ENCODE measurements at regions not wholly inside any gene's neighbourhood (a gene's known extent, or its start where the extent isn't known, plus 50 kb on each side); places are given as distances from the start of the nearest gene placed in this dataset.

- Histone ChIP-seq H3K79me2 (ENCODE audit: control insufficient read depth, insufficient read depth, low read length) (no peaks in the 10 kb centered on the region), H3K9ac (ENCODE audit: insufficient read depth, low read length) (no peak overlapping the region), H3K4me3 (replicated peaks in 1 of 4; ENCODE audit: control extremely low read depth in 1 of 4, insufficient read depth in 1 of 4, low read depth in 3 of 4, low read length in 4 of 4) (no peak overlapping the region), H3K9me3 (ENCODE audit: control insufficient read depth, insufficient read depth, low read depth, low read length) (no peaks in the 10 kb centered on the region), H3K36me3 (ENCODE audit: control insufficient read depth, insufficient read depth, low read length) (no peaks in the 10 kb centered on the region), H4K20me1 (ENCODE audit: control insufficient read depth, extremely low read depth, insufficient read depth, low read length) (no peaks in the 10 kb centered on the region), H3K27ac (ENCODE audit: insufficient read depth, low read length) (no peak overlapping the region), H3K27me3 (ENCODE audit: control insufficient read depth, insufficient read depth, low read length) (no peaks in the 10 kb centered on the region), H3K4me2 (ENCODE audit: extremely low read depth, insufficient read depth, low read length) (no peak overlapping the region), H3K4me1 (ENCODE audit: control insufficient read depth, extremely low read depth, insufficient read depth, low read length) (no peaks in the 10 kb centered on the region), H2AFZ (ENCODE audit: low read length) (no peak overlapping the region)
- no peak for DNase-seq (ENCODE audit: low read depth in 2 of 2)
- TF ChIP-seq EZH2 (IDR thresholded peaks at IDR 0.05; ENCODE audit: low read length, missing control alignments) (no peak), CTCF (conservative IDR thresholded peaks at IDR 0.05 in 1 of 2, IDR thresholded peaks at IDR 0.05 in 1 of 2; ENCODE audit: low read depth in 1 of 2, low read length in 2 of 2) (no peak)
Observed at GRCh38 chr14:94686511-94687160, 74.4 kb downstream of the SERPINA3 start.

- Histone ChIP-seq H3K4me3 (replicated peaks in 1 of 4; ENCODE audit: control extremely low read depth in 1 of 4, insufficient read depth in 1 of 4, low read depth in 3 of 4, low read length in 4 of 4) (no peak overlapping the region), H3K9ac (ENCODE audit: insufficient read depth, low read length) (no peak overlapping the region), H3K27me3 (ENCODE audit: control insufficient read depth, insufficient read depth, low read length) (no peaks in the 10 kb centered on the region), H3K79me2 (ENCODE audit: control insufficient read depth, insufficient read depth, low read length) (no peaks in the 10 kb centered on the region), H4K20me1 (ENCODE audit: control insufficient read depth, extremely low read depth, insufficient read depth, low read length) (no peaks in the 10 kb centered on the region), H3K4me1 (ENCODE audit: control insufficient read depth, extremely low read depth, insufficient read depth, low read length) (no peaks in the 10 kb centered on the region), H3K36me3 (ENCODE audit: control insufficient read depth, insufficient read depth, low read length) (no peaks in the 10 kb centered on the region), H3K4me2 (ENCODE audit: extremely low read depth, insufficient read depth, low read length) (no peak overlapping the region), H3K9me3 (ENCODE audit: control insufficient read depth, insufficient read depth, low read depth, low read length) (no peaks in the 10 kb centered on the region), H3K27ac (ENCODE audit: insufficient read depth, low read length) (no peak overlapping the region), H2AFZ (ENCODE audit: low read length) (no peak overlapping the region)
- DNase-seq (ENCODE audit: low read depth in 2 of 2), result no peak
- no peak for TF ChIP-seq CTCF (conservative IDR thresholded peaks at IDR 0.05 in 1 of 2, IDR thresholded peaks at IDR 0.05 in 1 of 2; ENCODE audit: low read depth in 1 of 2, low read length in 2 of 2)
- TF ChIP-seq EZH2 (IDR thresholded peaks at IDR 0.05; ENCODE audit: low read length, missing control alignments), result no peak
Observed at GRCh38 chr14:94685681-94686485, 73.7 kb downstream of the SERPINA3 start.

- no peak for DNase-seq (ENCODE audit: low read depth in 2 of 2)
- H3K9me3 ChIP-seq (ENCODE audit: control insufficient read depth, insufficient read depth, low read depth, low read length), result no peaks in the 10 kb centered on the region
- no peak overlapping the region for H3K4me3 ChIP-seq (replicated peaks in 1 of 4; ENCODE audit: control extremely low read depth in 1 of 4, insufficient read depth in 1 of 4, low read depth in 3 of 4, low read length in 4 of 4)
- H3K4me2 ChIP-seq (ENCODE audit: extremely low read depth, insufficient read depth, low read length), result no peak overlapping the region
- no peak overlapping the region for H3K27ac ChIP-seq (ENCODE audit: insufficient read depth, low read length)
- no peak overlapping the region for H3K9ac ChIP-seq (ENCODE audit: insufficient read depth, low read length)
- no peaks in the 10 kb centered on the region for H3K4me1 ChIP-seq (ENCODE audit: control insufficient read depth, extremely low read depth, insufficient read depth, low read length)
- no peaks in the 10 kb centered on the region for H3K36me3 ChIP-seq (ENCODE audit: control insufficient read depth, insufficient read depth, low read length)
- TF ChIP-seq CTCF (conservative IDR thresholded peaks at IDR 0.05 in 1 of 2, IDR thresholded peaks at IDR 0.05 in 1 of 2; ENCODE audit: low read depth in 1 of 2, low read length in 2 of 2) (no peak), EZH2 (IDR thresholded peaks at IDR 0.05; ENCODE audit: low read length, missing control alignments) (no peak)
- H4K20me1 ChIP-seq (ENCODE audit: control insufficient read depth, extremely low read depth, insufficient read depth, low read length), result no peaks in the 10 kb centered on the region
- no peaks in the 10 kb centered on the region for H3K27me3 ChIP-seq (ENCODE audit: control insufficient read depth, insufficient read depth, low read length)
- H3K79me2 ChIP-seq (ENCODE audit: control insufficient read depth, insufficient read depth, low read length), result no peaks in the 10 kb centered on the region
- no peak overlapping the region for H2AFZ ChIP-seq (ENCODE audit: low read length)
Observed at GRCh38 chr14:94685166-94685581, 73.0 kb downstream of the SERPINA3 start.
